ENCODE measurements at regions not wholly inside any gene's neighbourhood (a gene's known extent, or its start where the extent isn't known, plus 50 kb on each side); places are given as distances from the start of the nearest gene placed in this dataset.

DNA sequence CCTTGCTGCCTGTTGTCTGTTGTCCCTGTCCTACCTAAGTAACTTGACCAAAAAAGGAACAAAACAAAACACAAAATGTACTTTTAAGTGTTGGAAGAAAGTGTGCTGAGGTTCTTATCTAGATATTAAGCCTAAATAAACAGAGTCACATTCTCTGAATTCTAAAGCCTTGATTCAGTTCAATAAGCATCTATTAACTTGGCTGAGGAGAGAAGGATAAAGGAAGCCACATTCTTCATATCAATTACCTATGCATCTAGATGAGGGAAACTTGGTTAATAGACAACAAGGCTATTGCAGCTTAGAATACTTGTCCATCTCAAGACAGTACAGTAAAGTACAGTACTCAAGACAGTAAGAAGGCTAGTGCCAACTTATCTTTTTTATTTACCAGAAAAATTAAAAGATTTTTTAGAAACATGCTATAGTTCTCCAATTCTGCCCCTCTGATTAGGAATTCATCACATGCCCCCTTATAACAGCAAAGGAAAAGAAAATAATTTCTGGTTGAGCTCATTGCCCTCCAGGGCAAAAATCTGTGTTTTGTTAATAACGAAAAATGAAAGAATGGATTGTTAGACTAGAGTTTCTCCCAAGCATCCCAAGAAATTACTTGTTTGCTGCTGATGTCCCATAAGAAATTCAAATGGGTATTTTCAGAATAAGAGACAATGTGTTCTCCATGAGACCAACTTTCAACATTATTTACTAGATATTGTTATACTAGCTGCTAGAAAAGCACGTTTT is 546.5 kb upstream of the SEMA3D start:
- TF ChIP-seq, protein P1, sequence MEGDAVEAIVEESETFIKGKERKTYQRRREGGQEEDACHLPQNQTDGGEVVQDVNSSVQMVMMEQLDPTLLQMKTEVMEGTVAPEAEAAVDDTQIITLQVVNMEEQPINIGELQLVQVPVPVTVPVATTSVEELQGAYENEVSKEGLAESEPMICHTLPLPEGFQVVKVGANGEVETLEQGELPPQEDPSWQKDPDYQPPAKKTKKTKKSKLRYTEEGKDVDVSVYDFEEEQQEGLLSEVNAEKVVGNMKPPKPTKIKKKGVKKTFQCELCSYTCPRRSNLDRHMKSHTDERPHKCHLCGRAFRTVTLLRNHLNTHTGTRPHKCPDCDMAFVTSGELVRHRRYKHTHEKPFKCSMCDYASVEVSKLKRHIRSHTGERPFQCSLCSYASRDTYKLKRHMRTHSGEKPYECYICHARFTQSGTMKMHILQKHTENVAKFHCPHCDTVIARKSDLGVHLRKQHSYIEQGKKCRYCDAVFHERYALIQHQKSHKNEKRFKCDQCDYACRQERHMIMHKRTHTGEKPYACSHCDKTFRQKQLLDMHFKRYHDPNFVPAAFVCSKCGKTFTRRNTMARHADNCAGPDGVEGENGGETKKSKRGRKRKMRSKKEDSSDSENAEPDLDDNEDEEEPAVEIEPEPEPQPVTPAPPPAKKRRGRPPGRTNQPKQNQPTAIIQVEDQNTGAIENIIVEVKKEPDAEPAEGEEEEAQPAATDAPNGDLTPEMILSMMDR (IDR thresholded peaks at IDR 0.05): no peak
- TF ChIP-seq POLR2A (IDR thresholded peaks at IDR 0.05): no peak
- Histone ChIP-seq H3K4me1 (no peaks in the 10 kb centered on the region), H3K27me3 (no peaks in the 10 kb centered on the region), H3K4me3 (no peak overlapping the region), H3K9me3 (no peaks in the 10 kb centered on the region), H3K36me3 (ENCODE audit: low read depth, missing control alignments) (no peaks in the 10 kb centered on the region), H3K27ac (no peak overlapping the region)
- 57 to 64% methylated on average over 2 of the region's 2 CpGs for WGBS, 2 donors
- no peak for DNase-seq
- intact Hi-C loops (cut with DNase I; ENCODE audit: low total_unique reads): no loop called here

DNA sequence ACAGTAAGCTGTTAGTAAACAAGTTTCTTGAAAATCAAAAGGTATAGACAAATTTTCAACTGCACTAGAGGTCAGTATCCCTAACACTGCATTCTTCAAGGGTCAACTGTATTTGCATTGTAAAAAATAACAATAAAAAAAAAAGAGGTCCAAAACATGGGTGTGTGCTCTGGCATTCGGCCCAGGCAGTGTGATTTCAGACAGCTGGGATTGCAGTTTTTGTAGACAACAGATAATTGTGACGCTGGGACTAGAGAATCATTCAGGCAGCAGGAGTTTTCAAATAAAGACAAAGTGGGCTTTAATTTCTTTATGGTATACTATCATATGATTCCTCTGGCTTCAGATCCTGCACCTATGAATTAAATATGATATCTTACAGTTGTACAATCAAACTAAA is 543.2 kb upstream of the SEMA3D start:
- no peaks in the 10 kb centered on the region for H3K36me3 ChIP-seq (ENCODE audit: low read depth, missing control alignments)
- no peaks in the 10 kb centered on the region for H3K9me3 ChIP-seq
- H3K27ac ChIP-seq: no peak overlapping the region
- H3K4me1 ChIP-seq: no peaks in the 10 kb centered on the region
- peak; percentile 25 for DNase-seq
- intact Hi-C loops (cut with DNase I; ENCODE audit: low total_unique reads): no loop called here
- WGBS, 2 donors: 40 to 42% methylated on average over 2 of the region's 2 CpGs
- H3K27me3 ChIP-seq: no peaks in the 10 kb centered on the region
- H3K4me3 ChIP-seq: no peak overlapping the region
- no peak for TF ChIP-seq POLR2A (IDR thresholded peaks at IDR 0.05)
- TF ChIP-seq, protein P1 (IDR thresholded peaks at IDR 0.05): no peak

DNA sequence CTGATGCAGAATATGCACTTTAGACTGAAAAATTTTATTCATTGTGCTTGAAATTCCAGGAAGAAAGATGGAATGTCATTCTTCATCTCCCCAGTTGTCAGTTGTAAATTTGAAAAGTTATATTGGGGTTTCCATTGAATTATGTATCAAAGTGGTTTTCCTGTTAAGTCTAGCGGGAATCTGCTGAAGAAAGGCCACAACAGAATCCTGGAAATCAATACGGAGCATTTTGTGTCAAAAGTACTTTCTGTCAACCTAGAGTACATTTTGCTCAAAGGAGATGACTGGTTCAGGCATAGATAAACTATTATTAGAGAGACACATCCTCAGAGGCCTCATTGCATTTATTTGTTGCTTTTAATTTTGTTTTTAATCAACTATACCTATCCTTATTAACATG is 538.2 kb upstream of the SEMA3D start:
- Histone ChIP-seq H3K4me3 (no peak overlapping the region), H3K9me3 (no peaks in the 10 kb centered on the region), H3K27me3 (no peaks in the 10 kb centered on the region), H3K4me1 (no peaks in the 10 kb centered on the region), H3K27ac (no peak overlapping the region), H3K36me3 (ENCODE audit: low read depth, missing control alignments) (no peaks in the 10 kb centered on the region)
- WGBS, 2 donors: 91 to 93% methylated on average over 2 of the region's 2 CpGs
- TF ChIP-seq POLR2A (IDR thresholded peaks at IDR 0.05): no peak
- TF ChIP-seq, protein P1 (IDR thresholded peaks at IDR 0.05): no peak
- DNase-seq: no peak
- intact Hi-C loops (cut with DNase I; ENCODE audit: low total_unique reads): no loop called here

DNA sequence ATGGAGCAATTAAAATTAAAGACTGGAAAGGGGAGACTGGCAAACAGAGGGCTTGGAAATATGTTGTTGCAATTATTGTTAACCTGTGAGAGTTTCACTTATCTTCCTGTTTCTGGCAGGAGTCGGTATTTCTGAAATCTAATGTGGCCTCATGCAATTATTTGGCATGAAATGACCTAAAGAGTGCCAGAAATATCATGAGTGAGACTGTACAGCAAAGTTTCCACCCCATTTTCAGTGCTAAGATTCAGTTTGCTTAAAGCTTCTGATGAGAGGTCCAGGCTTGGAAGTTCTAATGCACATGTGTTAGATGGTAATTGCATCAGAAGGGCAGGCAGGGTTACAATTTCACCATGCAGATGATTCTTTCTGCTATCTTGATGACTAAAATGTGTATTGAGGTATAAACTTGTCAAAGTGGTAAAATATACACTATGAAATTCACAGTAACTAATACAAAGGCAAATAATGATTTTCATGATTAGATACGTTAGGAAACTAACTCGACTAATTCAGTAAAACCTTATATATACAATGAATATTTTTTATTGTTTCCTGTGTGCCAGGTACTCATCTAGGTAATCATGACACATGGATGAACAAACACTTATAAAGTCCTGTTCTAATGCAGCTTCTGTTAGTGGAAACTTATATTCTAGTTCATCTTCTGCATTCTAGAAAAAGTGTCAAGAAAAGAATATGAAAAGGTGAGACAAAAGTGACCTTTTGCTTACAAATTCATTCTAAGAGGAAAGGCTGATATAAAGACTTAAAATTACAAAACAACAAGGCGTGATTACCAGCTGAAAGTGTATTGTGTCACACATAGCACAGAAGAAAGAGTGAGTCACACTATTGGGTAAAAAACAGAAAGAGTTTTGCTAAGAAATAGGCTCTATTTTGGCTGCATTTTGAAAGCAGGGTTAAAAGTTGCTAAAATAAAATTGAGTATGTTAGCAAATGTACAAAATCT is 533.4 kb upstream of the SEMA3D start:
- no peaks in the 10 kb centered on the region for H3K9me3 ChIP-seq
- H3K27ac ChIP-seq: no peak overlapping the region
- H3K27me3 ChIP-seq: no peaks in the 10 kb centered on the region
- DNase-seq: no peak
- no peaks in the 10 kb centered on the region for H3K36me3 ChIP-seq (ENCODE audit: low read depth, missing control alignments)
- WGBS, 2 donors: 58 to 61% methylated on average over 4 of the region's 4 CpGs
- no peak for TF ChIP-seq POLR2A (IDR thresholded peaks at IDR 0.05)
- TF ChIP-seq, protein P1 (IDR thresholded peaks at IDR 0.05): no peak
- no peak overlapping the region for H3K4me3 ChIP-seq
- H3K4me1 ChIP-seq: no peaks in the 10 kb centered on the region
- intact Hi-C loops (cut with DNase I; ENCODE audit: low total_unique reads): no loop called here
